Brain pericyte (primary cell): ENCODE measurements at regions not wholly inside any gene's neighbourhood (a gene's known extent, or its start where the extent isn't known, plus 50 kb on each side); places are given as distances from the start of the nearest gene placed in this dataset.

Experiments used
- DNase-seq: peaks from one replicate; pipeline ENCODE4 v3.0.0-alpha.2; 2012; ENCODE audit warnings: low read depth, low spot score

DNA sequence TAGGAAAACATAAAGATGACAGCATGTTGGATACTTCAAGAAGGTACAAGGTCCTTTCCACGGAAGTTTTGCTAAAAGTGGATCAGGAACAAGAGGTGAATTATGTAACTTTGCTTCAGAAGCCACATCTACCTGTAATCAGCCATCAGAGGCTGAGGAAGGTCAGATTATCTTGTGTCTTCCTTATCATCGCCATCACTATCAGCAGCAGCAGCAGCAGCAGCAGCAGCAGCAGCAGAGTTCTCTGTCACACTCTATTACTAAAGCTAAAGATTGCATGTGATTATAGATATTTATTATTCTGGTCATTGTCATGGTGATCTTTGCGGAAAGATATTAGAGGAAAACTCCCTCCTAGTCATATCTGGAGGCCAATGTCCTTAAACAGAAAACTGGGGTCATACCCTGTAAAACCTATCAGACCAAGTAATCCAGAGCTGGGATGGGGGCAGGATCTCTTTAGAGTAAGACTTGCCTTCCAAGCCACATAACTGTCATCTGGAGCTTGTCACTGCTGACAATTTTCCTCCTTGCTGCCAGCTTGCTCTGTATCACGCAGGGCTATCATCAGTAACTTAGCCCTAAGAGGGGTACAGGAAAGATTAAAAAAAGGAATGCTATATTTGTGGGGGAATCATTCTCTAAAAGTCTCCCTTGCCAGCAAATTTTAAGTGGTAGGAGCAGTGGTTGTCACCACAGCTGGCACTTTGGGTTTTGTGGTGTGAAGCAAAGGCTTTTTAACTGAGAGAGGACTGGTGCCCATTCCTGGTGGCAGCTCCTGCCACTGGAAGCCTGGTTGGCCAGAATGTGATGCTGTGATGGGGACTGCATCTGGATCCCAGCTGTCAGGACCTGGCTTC lies 130.9 kb upstream of the RASGRP1 start:
- no peak for DNase-seq

DNA sequence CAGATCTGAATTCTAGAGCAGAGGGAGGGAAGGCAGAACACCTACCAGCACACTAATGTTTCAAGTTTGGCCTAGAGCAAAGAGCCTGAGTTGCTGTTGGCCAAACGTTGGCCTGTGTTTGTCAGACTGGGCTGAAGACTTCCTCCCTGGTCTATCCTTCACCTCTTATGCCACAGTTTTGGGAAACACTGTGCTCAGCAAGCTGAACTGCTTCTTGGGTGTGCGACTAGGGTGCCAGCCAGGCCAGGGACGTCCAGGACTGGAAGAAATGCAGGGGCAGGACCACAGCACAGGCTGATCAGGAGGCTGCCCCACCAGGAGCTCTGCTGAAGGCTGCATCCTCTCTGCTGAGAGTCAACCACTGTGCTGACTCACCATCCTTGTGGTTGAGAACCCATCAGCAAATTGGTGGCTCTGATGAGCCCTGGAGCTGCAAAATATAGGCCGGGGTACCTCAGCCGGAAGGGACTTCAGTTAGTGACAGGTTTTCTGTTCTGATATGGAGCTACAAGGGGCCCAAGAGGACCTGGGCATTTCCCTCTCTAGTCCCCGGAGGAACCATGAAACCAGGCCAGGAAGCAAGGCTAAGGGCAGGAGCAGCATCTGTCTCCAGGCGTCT lies 131.6 kb upstream of the RASGRP1 start:
- DNase-seq = no peak

DNA sequence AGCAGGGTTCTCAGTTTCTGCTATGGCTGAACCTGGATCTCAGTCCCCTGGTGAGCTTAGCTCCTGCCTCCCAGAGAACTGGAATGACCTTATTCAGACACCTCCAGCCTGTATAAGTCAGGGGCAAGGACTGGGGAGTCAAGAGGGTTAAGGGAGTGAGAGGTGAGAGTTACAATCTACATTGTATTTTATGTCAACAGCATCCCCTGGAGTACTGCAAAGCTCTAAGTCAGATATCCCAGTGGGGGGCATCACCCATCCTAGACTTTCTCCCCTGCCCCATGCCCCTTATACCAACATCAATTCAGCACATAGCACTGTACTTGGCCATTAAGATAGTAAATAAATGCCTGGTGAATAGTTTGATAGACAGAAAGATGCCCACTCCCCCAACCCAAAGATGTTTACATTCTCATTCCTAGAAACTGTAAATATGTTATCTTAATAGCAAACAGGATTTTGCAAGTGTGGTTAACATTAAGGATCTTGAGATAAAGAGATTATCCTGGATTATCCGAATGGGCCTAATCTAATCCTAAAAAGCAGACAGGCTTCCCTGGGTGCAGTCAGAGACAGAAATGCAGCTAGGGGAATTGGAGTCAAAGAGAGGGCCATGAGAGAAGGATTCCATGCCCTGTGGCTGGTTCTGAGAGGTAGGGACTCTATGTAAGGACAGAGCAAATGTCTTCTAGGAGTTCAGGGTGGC lies 132.3 kb upstream of the RASGRP1 start:
- no peak for DNase-seq

DNA sequence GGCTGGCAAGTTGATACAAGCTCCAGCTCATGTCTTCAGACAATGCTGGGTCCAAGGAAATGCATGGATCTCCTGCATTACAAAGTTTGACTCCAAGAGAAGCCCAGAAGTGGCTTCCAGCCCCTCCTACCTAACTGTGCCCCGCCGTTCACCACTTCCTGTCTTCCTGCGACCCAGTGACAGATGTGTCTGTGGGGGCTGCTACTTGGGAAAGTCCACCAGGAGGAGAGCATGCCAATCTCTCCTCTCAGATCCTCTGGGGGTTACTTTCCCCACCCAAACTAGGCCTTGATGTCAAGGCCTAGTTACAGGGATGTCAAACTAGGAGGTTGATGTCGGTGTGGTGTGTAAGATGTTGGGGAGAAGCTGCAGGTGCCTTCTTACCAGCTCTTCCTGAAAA lies 133.6 kb upstream of the RASGRP1 start:
- DNase-seq = no peak

DNA sequence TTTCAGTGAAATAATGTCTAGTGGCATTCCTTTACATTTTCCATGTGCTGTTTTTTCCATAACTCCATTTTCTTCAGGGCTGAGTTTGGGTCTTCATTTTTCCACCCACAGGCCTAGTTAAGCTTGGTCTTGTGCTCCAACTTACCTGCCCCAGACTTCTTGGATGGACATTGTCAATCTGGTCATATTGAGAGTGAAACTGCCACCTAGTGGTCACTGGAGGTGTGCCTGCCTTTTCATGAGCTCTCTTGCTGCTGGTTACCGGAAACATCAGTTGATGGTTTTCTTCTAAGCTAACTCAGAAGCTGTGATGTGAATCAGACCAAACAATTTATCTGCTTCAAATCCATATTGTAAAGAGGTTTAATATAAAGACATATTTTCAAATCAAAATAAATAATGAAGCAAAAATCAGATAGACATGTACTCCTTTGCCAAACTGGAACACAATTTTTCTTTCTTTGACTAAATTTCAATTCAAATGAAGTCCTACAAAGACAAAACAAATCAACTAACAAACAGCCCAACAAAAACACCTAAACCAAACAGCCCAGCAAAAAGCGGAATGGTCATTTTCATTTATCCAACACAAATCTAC lies 135.1 kb upstream of the RASGRP1 start:
- DNase-seq = no peak

DNA sequence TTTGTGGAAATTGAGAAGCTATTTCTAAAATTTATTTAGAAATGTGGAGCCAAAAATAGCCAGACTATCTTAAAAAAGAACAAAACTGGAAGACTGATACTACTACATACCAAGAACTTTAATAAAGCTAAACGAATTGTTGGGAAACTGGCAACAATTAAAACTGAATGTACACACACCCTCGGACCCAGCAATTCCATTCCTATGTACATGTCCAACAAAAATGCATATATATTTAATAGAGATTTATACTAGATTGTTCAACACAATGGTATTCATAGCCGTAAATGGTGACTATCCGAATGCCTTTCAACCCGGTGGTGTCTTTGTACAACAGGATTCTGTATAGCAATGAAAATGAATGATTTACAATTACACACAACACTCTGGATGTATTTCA lies 136.5 kb upstream of the RASGRP1 start:
- DNase-seq = no peak

DNA sequence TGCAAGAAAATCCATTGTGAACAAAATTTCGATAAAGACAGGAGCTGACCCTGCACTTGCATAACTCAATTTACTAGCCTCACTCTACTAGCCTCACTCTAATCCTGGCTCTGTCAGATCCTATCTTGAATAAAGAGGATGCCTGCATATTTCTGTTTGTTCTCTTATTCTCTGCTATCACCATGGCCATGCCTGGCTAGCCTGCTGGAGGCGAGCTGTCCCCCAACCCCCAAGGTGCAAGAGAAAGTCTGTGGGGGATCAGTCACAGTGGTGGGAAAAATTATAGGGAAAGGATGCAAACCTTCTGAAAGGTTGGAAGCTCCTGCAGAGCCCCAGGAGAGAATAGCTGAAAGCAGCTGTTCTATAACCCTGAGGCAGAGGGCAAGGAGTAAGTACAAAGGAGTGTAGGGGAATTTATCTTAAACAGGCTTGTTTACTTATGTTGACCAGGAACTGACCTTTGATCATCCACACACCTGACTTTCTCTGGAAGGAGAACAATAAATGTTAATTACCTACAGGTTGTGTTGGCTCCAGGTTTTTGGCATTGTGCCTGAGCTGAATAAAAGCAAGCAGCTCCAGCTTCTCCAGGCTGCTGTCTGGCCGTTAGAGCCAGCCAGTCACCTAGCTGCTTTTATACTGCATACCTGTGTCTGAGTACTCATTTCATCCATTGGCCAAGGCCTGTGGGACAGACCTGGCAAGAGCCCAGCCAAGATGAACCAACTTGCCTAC lies 137.7 kb upstream of the RASGRP1 start:
- DNase-seq = no peak

DNA sequence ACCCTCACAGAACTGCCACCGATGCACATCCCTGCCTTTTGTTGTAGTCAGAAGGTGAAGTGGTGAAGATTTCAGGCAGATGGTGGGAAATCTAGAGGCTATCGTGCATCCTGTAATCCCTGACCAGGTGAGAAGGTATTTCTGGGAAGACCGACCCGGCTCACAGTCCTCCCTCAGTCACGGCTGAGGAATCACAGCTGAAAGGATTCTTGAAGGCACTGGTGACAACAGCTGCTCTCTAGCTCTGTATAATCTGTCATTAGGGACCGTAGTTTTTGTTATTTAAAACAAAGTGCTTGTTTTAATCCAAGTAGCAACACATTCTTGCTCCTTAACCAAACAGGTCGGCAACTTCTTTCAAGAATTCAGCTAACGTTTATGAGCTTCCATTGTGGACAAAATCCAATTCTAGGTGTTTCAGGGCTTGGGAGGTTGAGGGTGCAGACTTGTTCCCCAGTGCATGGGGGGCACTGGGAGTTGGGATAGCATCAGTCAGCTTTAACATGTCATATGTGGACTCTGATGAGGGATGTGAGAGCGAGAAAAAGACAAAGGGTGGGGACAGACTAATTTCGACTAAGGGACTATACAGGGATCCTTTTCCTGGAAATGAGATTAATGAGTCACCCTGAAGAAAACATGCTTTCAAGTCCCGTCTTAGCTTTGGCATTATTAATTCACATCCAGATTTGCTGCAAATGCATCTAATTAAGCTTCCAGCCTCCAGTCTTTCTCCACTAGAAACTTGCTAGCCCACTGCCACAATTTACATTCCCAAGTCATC lies 141.0 kb upstream of the RASGRP1 start:
- DNase-seq = no peak

DNA sequence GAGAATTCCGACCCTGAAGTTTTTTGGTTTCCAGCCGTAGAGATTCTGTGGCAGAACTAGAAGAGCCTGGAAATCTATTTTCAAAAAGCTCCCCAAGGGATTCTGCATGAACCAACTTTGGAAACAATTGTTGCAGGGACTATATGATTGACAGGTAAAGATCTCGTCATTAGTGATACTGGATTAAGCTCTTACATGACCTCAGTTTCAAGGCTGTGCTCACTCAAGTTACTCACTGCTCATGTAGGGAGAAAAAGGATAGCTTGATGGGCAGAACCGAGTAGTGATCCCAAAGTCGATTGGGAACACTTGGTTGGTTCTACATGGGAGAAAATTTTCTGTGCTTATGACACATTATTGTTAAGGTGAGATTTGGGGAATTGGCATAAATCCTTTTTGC lies 142.3 kb upstream of the RASGRP1 start:
- DNase-seq = no peak

DNA sequence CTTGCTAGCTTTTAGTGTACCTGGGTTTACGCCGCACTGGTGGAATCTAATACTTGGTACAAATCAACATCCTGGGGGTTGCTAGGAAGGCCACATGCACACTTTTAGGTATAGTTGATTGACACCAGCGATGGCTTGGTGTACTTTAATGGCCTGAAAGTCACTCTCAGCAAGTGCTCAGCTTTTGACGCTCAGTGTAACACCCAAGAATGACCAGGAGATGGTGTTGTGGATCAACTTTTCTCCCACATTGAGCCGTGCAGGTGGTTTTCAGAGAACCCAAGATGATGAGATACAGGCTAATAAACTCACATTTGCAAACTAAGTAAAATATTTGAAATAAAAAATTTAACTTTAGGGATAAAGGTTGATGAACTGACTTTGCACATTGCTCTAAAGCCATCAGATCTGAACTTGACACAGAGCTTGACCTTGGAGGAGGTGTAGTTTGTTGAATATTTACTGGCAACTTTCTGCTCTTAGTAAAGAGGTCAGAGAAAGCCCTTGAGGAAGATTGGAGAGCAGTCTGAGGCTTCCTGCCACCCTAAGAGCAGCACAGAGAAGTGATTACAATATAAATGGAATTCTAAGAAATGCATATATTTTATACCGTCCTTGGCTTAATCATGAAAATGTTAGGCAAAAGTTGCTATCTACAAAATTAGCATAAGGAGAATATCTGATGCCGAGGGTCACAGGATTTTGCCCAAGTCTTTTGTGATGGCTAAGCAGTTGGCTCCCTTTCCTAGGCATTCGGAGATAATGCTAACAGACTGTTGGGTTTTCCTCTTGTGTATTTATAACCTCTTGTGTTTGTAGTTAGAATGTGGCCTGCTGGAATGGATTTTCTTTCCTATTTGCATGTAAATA lies 143.4 kb upstream of the RASGRP1 start:
- no peak for DNase-seq

DNA sequence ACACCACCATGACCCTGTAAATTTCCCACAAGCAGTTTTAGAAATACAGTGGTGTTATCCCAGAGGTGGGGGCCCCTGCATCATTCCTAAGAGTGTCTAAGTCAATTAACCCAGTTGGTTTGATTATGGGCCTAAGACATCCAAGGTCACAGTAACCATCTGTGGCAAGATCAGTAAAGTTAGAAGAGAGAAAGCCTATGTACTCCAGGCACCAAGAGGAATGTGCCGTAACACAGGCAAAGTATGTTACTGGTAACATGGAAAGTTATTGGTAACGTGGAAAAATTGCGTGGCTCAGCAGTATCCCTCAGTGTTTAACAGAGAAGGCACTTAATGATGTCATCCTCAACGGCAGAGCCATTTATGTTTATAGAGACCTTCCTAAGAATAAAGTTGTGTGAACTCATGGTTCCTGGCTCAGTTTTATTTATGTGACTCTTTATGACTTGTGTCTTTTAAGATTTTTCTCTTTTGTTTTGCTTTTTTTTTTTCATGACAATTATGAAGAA lies 144.1 kb upstream of the RASGRP1 start:
- no peak for DNase-seq

DNA sequence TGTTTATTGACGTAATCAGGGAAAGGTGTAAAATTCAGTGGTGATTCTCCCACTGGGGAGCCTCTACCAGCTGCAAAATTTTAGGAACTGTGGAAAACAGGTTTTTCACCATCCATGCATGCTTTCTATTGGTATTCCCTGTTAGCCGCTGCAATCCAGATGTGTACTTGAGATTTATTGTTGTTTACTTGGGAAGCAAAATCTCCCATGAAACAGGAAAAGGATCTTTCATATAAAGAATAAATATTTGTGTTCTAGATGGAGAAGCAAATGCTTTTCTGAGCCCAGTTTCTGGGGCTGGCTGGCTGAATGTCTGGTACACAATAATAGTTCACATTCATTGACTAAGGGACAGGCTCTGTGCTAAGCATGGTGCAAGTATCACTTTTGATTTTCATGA lies 144.6 kb upstream of the RASGRP1 start:
- DNase-seq = no peak

DNA sequence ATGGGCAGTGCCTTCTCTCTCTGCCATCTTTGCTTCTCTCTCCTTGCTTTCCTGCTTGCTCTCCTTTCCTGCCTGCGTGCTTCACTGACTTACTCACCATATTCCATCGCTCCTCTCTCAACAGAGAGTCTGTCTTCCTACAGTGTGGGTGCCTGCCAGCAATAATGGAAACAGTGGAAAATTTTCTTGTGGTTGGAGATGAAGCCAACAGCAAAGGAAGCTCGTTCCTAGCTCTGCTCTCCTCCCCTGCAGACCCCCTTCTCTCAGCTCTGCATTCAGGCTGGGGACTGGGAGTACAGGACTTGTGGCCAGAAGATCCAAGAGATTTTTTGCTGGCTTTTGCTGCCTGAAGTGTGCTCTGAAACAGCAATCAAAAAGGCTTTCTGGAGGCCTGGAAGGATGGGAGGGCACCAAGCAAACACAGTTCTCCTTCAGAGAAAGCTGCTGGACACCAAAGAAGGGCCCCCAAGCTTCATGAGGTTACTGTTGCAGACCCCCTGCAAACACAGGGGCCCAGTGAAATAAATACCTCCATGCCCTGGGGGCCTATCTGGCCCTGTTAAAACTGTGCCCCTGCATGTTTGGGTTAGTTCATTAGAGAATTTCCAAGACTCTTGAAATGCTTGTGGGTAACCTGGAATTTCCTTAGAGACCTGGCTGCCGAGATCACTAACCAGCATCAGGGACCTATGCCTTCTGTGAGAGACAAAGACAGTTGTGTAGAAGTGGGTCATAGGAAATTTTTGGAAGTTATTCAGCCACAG lies 149.9 kb upstream of the RASGRP1 start:
- DNase-seq = peak; percentile 53

DNA sequence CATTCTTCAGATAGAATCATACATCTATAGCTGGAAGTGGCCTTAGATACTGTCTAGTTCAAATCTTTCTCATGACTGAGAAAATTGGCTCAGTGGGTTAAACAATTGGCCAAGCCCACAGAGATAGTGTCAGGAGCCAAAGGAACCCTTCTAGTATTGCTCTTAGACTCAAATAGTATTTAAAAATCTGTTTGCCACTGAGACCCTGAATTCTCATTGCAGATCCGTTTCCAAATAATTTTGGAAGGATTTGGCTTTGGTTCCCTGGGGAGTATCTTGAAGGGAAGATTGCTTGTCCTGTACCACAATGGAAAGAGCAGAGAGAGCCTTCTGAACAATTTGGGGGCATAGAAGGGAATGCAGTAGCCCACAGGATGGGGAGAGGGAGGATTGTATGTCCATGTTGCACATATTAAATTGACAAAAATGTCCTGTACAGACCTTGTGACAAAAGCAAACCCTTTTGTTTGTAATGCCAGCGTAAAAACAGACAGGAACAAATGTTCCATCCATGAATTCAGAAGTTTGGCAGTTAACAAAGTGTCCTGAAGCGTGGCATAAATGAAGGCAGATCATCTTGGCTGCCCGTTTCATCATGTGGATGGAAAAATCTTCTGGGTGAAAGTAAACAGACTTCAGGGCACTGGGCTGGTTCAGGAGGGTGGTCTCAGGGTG lies 156.4 kb upstream of the RASGRP1 start:
- DNase-seq = no peak

DNA sequence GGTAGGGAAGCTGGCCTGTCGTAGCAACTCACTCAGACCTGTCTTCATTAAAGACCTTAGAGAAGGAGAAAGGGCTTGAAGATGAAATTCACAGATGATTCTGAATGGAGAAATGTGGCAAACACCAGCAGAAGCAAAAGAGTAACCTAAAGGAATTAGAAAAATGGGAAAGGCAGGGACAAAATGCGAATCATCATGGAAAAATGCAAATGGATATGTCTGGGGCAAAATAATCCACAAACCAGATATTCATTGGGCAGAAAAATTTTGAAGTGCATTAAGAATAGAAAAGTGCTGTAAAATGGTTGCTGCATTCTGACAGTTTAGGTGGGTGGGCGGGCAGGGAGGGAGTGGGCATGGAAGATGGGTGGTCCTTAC lies 156.9 kb upstream of the RASGRP1 start:
- DNase-seq = no peak

DNA sequence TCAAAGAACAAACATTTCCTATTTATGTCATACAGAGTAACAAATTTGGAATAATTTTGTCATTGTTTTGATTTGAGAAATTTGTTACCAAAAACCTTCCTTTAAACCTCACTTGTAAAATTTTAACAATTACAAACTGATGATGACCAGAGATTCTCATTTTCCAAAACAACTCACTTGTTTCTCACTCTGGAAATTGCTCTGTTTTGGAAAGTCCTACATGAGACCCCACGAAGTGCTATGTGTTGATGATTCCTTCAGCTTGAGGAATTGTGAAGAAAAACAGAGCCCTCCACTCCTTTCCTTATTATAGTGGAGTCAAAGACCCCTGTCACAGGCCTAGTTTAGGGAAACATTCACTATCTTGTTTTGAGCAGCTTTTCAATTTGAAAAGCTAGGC lies 157.6 kb upstream of the RASGRP1 start:
- no peak for DNase-seq

DNA sequence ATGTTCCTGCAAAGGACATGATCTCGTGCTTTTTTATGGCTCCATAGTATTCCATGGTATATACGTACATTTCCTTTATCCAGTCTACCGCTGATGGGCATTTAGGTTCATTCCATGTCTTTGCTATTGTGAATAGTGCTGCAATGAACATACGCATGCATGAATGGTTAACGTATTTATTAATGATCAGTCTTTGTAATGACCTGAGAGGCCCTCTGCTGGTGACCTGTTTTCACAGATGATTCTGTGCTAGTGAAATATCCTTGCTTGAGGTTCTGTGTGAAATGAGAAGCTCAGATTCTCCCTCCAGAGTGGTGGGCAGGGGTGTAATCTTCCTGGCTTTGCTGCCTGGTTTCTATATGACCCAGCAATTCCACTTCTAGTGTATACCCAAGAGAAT lies 160.2 kb upstream of the RASGRP1 start:
- DNase-seq = no peak

DNA sequence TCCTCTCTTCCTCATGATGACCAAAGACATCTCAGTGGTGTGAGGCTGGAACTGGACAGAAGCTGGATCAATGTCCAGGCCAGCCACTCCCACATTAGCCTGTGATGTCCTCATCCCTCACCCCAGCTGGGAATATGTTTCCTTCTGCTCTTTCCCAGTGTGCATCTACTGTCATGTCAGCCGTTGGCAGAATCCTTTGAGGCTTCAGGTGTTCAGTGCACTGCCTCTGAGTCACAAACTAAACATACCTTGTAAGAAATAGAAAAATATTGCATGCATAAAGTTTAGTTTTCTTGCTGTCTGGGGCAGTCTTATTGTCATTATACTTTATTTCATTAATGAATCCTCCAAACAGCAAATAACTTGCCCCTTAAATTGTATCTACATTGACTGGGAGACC lies 161.6 kb upstream of the RASGRP1 start:
- DNase-seq = no peak
